Fibroblast of the aortic adventitia (primary cell): ENCODE measurements at regions not wholly inside any gene's neighbourhood (a gene's known extent, or its start where the extent isn't known, plus 50 kb on each side); places are given as distances from the start of the nearest gene placed in this dataset. TPM values are rescaled to one million over a fixed set of nuclear protein-coding genes. Genes with fewer than 3 reads are reported as not detected.

Experiments used
- DNase-seq: peaks from one replicate; pipeline ENCODE4 v3.0.0-alpha.2; 2010; ENCODE audit warnings: low read depth
- H3K4me3 ChIP-seq: 2 replicates; pipeline ENCODE4 v1.5.1; 2011; ENCODE audit warnings: low read depth, mild to moderate bottlenecking, control low read depth, low read length, moderate library complexity
- CTCF ChIP-seq: IDR thresholded peaks from 2 replicates; pipeline ENCODE4 v1.5.1; 2011; ENCODE audit warnings: mild to moderate bottlenecking, low read length, control low read depth, inconsistent platforms; ENCODE audit not compliant: insufficient read depth
- small RNA-seq: library from RNA; depleted of rRNA; stranded (forward); fragments of <200 nt; gene quantifications from one replicate; pipeline ENCODE3, GENCODE V24; 2012

- no peak for DNase-seq
- no peak overlapping the region for H3K4me3 ChIP-seq
Observed at GRCh38 chr1:223052462-223052861, 90.6 kb downstream of the TLR5 start.

GRCh38 chr1:223052931-223053330 lies 90.1 kb downstream of the TLR5 start:
- no peak for DNase-seq
- H3K4me3 ChIP-seq: no peak overlapping the region
- TF ChIP-seq CTCF: no peak

More at GRCh38 chr1:223052462-223052861, 90.6 kb downstream of the TLR5 start:
- no peak for TF ChIP-seq CTCF

- DNase-seq: no peak
- no peak for TF ChIP-seq CTCF
- H3K4me3 ChIP-seq: no peak overlapping the region
Observed at GRCh38 chr1:223056802-223057201, 86.2 kb downstream of the TLR5 start.

GRCh38 chr1:223057569-223058093 lies 85.4 kb downstream of the TLR5 start:
- no peak for DNase-seq
- H3K4me3 ChIP-seq: no peak overlapping the region
- TF ChIP-seq CTCF: no peak

Small RNA genes in the stretch of these regions (small RNA-seq; reads per million reads assigned to genes)
- not detected for gene NDUFB1P2
